PC-9 (cell line): ENCODE measurements at regions not wholly inside any gene's neighbourhood (a gene's known extent, or its start where the extent isn't known, plus 50 kb on each side); places are given as distances from the start of the nearest gene placed in this dataset.

Source experiments
- CTCF ChIP-seq: fragments of 200-600 bp; sonication (generic); conservative IDR thresholded peaks from 2 replicates; pipeline ENCODE4 v1.6.1; 2017; ENCODE audit warnings: mixed run types, antibody characterized with exemption, mild to moderate bottlenecking, moderate library complexity
- EZH2 ChIP-seq: fragments of 200-600 bp; sonication (generic); IDR thresholded peaks from 2 replicates; pipeline ENCODE4 v1.8.0; 2017; ENCODE audit warnings: antibody characterized with exemption, low read depth

- TF ChIP-seq CTCF (no peak), EZH2 (no peak)
These were observed 268.9 kb upstream of the NOVA1 start for GRCh38 chr14:26866721-26867120.
